ENCODE measurements at regions not wholly inside any gene's neighbourhood (a gene's known extent, or its start where the extent isn't known, plus 50 kb on each side); places are given as distances from the start of the nearest gene placed in this dataset.

- no peak for FAIRE-seq
- 20 to 31% methylated on average over 4 of the region's 4 CpGs for WGBS, 2 donors
- peaks cover 0 to 3% (median 0%) of the 10 kb centered on the region in 3 donors for H3K4me1 ChIP-seq
- H3K36me3 ChIP-seq = no peaks in the 10 kb centered on the region
- H3K27me3 ChIP-seq = peaks cover 0 to 46% (median 7%) of the 10 kb centered on the region in 4 donors
- no peak overlapping the region for H3K27ac ChIP-seq
- no peak overlapping the region for H3K4me3 ChIP-seq
- intact Hi-C loops (cut with DNase I) = no loop called here
- no peak for ATAC-seq
- H3K9me3 ChIP-seq = no peaks in the 10 kb centered on the region
- DNase-seq = no peak
- TF ChIP-seq CTCF (IDR thresholded peaks at IDR 0.05) = no peak
Observed at GRCh38 chr6:27619436-27619835, 146.5 kb upstream of the ZNF184 start.

GRCh38 chr6:27617700-27618689, 145.1 kb upstream of the ZNF184 start:
- Histone ChIP-seq H3K36me3 (no peaks in the 10 kb centered on the region), H3K27ac (no peak overlapping the region), H3K4me3 (peak overlapping the region in 2 of 4 donors; percentile 8 to 10), H3K27me3 (peaks cover 0 to 42% (median 7%) of the 10 kb centered on the region in 4 donors), H3K9me3 (no peaks in the 10 kb centered on the region), H3K4me1 (peaks cover 0 to 3% (median 0%) of the 10 kb centered on the region in 3 donors)
- ATAC-seq (peak in 2 of 4 donors; percentile 24 to 58), FAIRE-seq (no peak), DNase-seq (no peak)
- intact Hi-C loops (cut with DNase I) = no loop called here
- TF ChIP-seq CTCF (IDR thresholded peaks at IDR 0.05) = no peak
- 29 to 35% methylated on average over 32 of the region's 32 CpGs for WGBS, 2 donors

- WGBS, 2 donors = 3 to 5% methylated on average over 18 of the region's 18 CpGs
- H3K27me3 ChIP-seq = peaks cover 0 to 44% (median 6%) of the 10 kb centered on the region in 4 donors
- peaks cover 0 to 3% (median 0%) of the 10 kb centered on the region in 3 donors for H3K4me1 ChIP-seq
- DNase-seq (no peak), ATAC-seq (peak in 2 of 4 donors; percentile 28 to 54), FAIRE-seq (no peak)
- H3K27ac ChIP-seq = no peak overlapping the region
- H3K4me3 ChIP-seq = peak overlapping the region in 2 of 4 donors; percentile 8 to 10
- no peak for TF ChIP-seq CTCF (IDR thresholded peaks at IDR 0.05)
- no peaks in the 10 kb centered on the region for H3K36me3 ChIP-seq
- intact Hi-C loops (cut with DNase I) = no loop called here
- H3K9me3 ChIP-seq = no peaks in the 10 kb centered on the region
Observed at GRCh38 chr6:27617046-27617687, 144.3 kb upstream of the ZNF184 start.

GRCh38 chr6:27616328-27617045, 143.6 kb upstream of the ZNF184 start:
- TF ChIP-seq CTCF (IDR thresholded peaks at IDR 0.05) = no peak
- FAIRE-seq (no peak), ATAC-seq (no peak), DNase-seq (no peak)
- peaks cover 0 to 3% (median 0%) of the 10 kb centered on the region in 3 donors for H3K4me1 ChIP-seq
- intact Hi-C loops (cut with DNase I) = no loop called here
- no peaks in the 10 kb centered on the region for H3K9me3 ChIP-seq
- WGBS, 2 donors = 33 to 36% methylated on average over 6 of the region's 6 CpGs
- no peak overlapping the region for H3K27ac ChIP-seq
- no peak overlapping the region for H3K4me3 ChIP-seq
- peaks cover 0 to 44% (median 6%) of the 10 kb centered on the region in 4 donors for H3K27me3 ChIP-seq
- no peaks in the 10 kb centered on the region for H3K36me3 ChIP-seq

All from pancreas (tissue), 10 donors.